OCI-LY7 (cell line): ENCODE measurements at regions not wholly inside any gene's neighbourhood (a gene's known extent, or its start where the extent isn't known, plus 50 kb on each side); places are given as distances from the start of the nearest gene placed in this dataset.

Source experiments
- CTCF ChIP-seq: fragments of 200-600 bp; sonication (generic); conservative IDR thresholded peaks from 2 replicates; pipeline ENCODE4 v1.5.1; 2014; ENCODE audit warnings: mild to moderate bottlenecking, antibody characterized with exemption, low read length, moderate library complexity, mixed read lengths
- EZH2phosphoT487 ChIP-seq: fragments of 200-600 bp; sonication (generic); IDR thresholded peaks from 2 replicates; pipeline ENCODE4 v1.6.1; 2018; ENCODE audit warnings: low read depth, borderline replicate concordance, mild to moderate bottlenecking, mixed run types, antibody characterized with exemption, low read length, moderate library complexity, mixed read lengths

GRCh38 chr22:27475548-27475897 lies 326.0 kb downstream of the MN1 start:
- TF ChIP-seq CTCF = no peak
- no peak for TF ChIP-seq EZH2phosphoT487
